Stimulated activated CD4-positive, alpha-beta T cell treated with anti-CD3 and anti-CD28 coated beads, Interleukin-1b, Interleukin-23, amount 100 ng/mL, for 48 hours (primary cell): ENCODE measurements at regions not wholly inside any gene's neighbourhood (a gene's known extent, or its start where the extent isn't known, plus 50 kb on each side); places are given as distances from the start of the nearest gene placed in this dataset.
"Not testable (repeated sequence)": the region's sequence is repeated elsewhere in the genome, so short reads cannot be mapped to it uniquely, and the experiment has no call there.

Experiments used
- DNase-seq: peaks from one replicate; pipeline ENCODE4 v3.0.0-alpha.2; 2020

GRCh38 chr20:24418731-24419130 is 50.7 kb upstream of the SYNDIG1 start:
- no peak for DNase-seq

- no peak for DNase-seq
Observed at GRCh38 chr20:24417485-24417884, 51.9 kb upstream of the SYNDIG1 start.

- not testable (repeated sequence) for DNase-seq
Observed at GRCh38 chr20:24415444-24415843, 54.0 kb upstream of the SYNDIG1 start.

DNA sequence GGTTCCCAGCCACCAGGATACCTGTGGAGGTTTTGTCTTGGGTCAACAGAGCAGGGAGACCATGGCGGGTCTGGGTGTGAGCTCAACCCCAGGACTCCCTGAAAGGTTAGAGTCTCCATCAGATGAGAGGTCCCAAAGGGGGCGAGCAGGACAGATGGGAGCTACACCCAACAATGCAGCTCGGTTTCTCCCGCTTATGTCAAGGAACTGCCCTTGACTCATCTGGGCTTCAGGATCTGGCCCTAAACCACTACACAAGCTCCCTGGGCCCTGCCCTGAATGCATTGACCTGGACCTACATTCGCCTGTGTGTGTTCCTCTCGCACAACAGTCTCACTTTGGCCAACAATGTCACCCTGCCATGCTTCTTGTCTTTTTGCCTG is 57.6 kb upstream of the SYNDIG1 start:
- DNase-seq: no peak

GRCh38 chr20:24411003-24411833 is 58.2 kb upstream of the SYNDIG1 start:
- no peak for DNase-seq

DNA sequence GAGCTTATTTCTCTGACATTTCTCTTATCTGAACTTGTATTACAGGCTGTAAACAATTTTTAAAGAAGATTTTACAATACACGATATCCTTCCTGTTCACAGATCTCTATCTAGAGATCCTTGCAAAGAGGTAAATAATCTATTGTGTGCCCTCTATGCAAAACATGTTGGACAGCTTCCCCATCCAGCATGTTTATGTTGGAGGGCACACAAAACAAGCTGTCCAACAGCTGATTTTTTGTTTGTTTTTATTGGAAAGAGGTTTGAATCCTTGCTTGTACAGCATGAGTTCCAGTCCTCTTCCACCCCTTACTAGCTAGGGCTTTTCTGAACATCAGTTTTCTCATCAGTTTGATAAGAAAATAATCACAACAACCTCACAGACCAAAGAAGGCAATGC is 62.3 kb upstream of the SYNDIG1 start:
- no peak for DNase-seq

GRCh38 chr20:24406750-24407149 is 62.7 kb upstream of the SYNDIG1 start:
- no peak for DNase-seq

- no peak for DNase-seq
Observed at GRCh38 chr20:24406251-24406650, 63.2 kb upstream of the SYNDIG1 start.

- DNase-seq: no peak
Observed at GRCh38 chr20:24405810-24406209, 63.6 kb upstream of the SYNDIG1 start.

DNA sequence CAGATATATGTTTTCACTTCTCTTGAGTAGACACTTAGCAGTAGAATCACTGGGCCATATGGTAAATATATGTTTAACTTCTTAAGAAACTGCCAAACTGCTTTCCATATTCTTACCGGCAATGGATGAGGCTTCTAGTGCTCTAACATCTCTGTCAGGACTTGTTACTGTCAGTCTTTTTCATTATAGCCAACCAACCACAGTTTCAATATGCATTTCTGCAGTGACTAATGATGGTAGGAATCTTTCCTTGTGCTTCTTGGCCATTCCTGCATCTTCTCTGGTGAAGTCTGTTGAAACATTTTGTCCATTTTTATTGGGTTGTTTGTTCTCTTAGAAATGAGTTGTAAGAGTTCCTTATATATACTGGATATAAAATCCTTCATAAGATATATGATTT is 66.0 kb upstream of the SYNDIG1 start:
- DNase-seq: no peak

DNA sequence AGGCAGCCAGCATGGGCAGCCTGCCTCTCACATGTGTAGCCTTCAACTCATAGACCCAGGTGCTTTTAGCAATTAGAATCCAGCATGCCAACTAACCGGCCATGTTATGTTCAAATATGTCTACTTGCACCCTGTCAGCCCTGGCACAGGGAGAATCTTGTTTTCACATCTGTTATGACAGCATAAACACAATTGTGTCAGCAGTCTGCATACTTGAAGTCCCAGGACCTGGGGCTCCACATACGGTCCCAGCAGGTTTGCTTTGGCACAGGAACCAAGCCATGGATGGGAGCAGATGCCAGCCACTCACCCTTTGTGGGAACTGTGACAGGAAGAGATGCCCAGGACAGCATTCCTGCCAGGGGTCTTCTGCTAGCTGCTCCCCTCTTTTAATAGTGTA is 67.2 kb upstream of the SYNDIG1 start:
- no peak for DNase-seq

GRCh38 chr20:24395151-24395550 is 74.3 kb upstream of the SYNDIG1 start:
- DNase-seq: no peak

DNA sequence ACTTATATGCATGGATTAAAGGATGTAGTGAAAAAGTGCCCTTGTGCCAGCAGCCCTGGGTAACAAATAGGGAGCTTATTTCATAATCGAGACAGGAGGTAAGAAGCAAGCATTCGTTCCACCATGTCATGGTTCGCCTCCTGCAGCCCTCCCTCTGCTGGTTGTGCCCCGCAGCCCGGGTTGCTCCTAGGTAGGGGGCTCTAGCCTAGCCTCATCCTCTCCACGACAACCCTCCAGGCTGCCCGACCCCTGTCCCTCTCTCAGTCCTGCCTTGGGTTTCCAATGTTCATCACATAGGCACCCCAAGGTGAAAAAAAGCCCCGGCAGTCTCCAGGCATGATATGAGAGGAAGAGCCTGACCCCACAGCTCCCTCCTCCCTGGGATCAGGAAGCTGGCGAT is 75.5 kb upstream of the SYNDIG1 start:
- DNase-seq: no peak

DNA sequence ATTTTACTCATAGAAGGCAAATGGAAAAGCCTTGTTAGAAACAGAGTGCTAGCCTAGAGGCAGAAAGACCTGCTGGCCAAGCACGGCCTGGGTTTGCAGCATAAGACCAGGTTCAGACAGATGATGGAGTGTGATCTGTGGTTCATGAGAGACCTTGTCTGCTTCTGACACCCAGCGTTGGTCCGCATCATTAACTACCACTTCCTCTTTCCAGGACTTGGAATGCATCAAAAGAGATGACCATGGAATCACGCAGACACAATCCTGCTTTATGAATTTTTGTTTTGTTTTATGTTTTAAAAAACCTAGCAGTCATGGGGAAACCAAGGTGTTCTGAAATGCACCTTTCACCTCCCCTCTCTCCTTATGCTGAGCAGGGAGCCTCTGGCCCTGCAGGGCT is 76.8 kb upstream of the SYNDIG1 start:
- DNase-seq: no peak

GRCh38 chr20:24389686-24390085 is 79.7 kb upstream of the SYNDIG1 start:
- DNase-seq: peak; percentile 25

DNA sequence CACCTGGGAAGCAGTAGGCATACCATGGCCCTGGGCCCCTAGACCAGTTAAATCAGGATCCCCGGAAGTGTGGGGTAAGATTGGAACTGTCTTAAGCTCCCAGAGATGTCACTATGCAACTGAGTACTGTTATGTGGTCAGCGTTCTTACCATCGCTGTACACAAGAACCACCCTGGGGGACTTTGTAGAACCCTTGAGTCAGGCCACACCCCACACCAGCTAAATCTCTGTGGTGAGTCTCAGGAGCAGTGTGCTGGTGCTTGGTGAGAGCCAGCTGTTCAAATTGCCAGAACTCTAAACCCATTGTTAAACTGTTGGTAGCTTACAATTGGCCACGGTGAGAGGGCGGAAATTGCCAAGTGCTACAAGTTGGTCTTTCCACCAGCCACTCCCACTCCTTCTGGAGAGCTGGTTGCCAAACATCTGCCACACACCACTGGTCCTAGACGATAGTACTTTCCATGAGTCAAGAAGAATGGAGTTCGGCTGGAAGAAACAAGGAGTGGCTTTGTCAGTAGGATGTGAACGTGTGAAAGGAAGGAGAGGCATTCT is 80.5 kb upstream of the SYNDIG1 start:
- DNase-seq: no peak

- no peak for DNase-seq
Observed at GRCh38 chr20:24385547-24385946, 83.9 kb upstream of the SYNDIG1 start.

DNA sequence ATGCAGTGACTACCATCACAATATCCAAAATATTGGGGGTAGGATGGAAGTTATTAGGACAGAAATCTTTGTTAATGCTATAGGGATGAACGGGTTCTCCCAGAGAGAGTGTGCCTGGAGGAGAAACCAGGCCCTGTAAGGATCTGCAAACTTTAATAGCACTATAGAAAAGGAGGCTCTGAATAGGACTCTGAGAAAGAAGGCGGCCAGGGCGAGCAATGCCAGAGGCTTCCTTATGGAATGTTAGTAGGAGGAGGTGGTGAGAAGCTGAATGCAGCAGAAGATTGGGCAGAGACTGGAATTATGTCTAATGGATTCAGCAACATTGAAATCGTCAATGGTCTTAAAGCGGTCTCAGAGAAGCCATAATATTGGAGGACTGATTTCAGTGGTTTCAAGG is 84.6 kb upstream of the SYNDIG1 start:
- DNase-seq: no peak

- DNase-seq: no peak
Observed at GRCh38 chr20:24382743-24383142, 86.7 kb upstream of the SYNDIG1 start.

DNA sequence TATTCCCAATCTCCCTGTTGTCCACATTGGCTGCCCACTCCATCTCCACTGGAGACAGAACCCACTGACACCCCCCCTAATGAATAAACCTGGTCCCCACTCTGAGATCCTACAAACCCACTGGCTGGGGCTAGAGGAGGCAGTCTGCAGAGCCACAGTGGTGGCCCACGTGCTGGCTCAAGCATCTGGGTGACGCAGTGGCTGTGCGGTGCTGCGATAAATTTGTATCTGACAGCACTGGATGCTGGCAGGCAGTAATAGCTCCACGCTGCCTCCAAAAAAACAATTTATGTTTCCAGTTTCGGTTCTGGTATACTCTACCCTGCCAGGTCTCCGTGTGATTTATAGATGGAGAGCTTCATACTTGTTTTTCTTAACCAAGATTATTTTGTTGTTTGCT is 87.1 kb upstream of the SYNDIG1 start:
- DNase-seq: no peak

DNA sequence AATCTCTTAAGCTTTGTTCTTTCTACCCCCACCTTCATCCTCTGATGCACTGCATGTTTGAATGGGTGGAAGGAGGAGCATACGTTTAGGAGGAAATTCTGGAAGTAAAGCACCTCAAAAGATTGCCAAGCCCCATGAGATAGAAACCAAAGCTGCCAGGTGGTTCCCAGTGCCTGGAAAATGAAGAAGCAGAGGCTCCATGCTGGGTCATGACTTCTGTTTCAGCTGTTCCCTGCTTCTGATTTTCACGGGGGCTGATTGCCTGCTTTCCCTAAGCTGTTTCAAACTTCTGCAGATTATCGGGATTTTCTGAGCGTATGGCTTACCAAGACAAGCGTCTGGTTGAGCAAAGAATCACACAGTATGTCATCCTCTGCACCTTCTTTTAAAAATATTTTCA is 87.5 kb upstream of the SYNDIG1 start:
- DNase-seq: no peak

- DNase-seq: no peak
Observed at GRCh38 chr20:24379484-24379927, 89.9 kb upstream of the SYNDIG1 start.

GRCh38 chr20:24378661-24379483 is 90.6 kb upstream of the SYNDIG1 start:
- no peak for DNase-seq
